Neural cell (in vitro differentiated cells): ENCODE measurements at regions not wholly inside any gene's neighbourhood (a gene's known extent, or its start where the extent isn't known, plus 50 kb on each side); places are given as distances from the start of the nearest gene placed in this dataset.

Experiments used
- CTCF ChIP-seq: fragments of 450-650 bp; IDR thresholded peaks from 2 replicates; pipeline ENCODE4 v1.5.1; 2014; ENCODE audit warnings: antibody characterized with exemption, mild to moderate bottlenecking, moderate library complexity; ENCODE audit not compliant: poor library complexity, severe bottlenecking
- MXI1 ChIP-seq: fragments of 450-650 bp; conservative IDR thresholded peaks from 2 replicates; pipeline ENCODE4 v1.6.1; 2014; ENCODE audit warnings: antibody characterized with exemption, mild to moderate bottlenecking; ENCODE audit not compliant: poor library complexity, severe bottlenecking
- POLR2AphosphoS5 ChIP-seq: IDR thresholded peaks from 2 replicates; pipeline ENCODE4 v1.6.1; 2012
- REST ChIP-seq: IDR thresholded peaks from 2 replicates; pipeline ENCODE4 v1.6.1; 2012; ENCODE audit warnings: borderline replicate concordance

- TF ChIP-seq MXI1, result no peak
- no peak for TF ChIP-seq CTCF
- no peak for TF ChIP-seq POLR2AphosphoS5
- no peak for TF ChIP-seq REST
Observed at GRCh38 chr20:12044969-12045368, 127.3 kb downstream of the BTBD3 start.
